GM23338 (cell line): ENCODE measurements at regions not wholly inside any gene's neighbourhood (a gene's known extent, or its start where the extent isn't known, plus 50 kb on each side); places are given as distances from the start of the nearest gene placed in this dataset.

ENCODE experiments used
- ATAC-seq: fragments of 200-7000 bp; cut with Tn5 transposase; 3 replicates; pipeline ENCODE4 v1.9.1; 2020
- DNase-seq: peaks from one replicate; pipeline ENCODE4 v3.0.0-alpha.2; 2015; ENCODE audit warnings: low spot score
- H2AFZ ChIP-seq: fragments of 200-600 bp; sonication (generic); 2 replicates; pipeline ENCODE4 v1.8.0; 2016; ENCODE audit warnings: antibody characterized with exemption, mild to moderate bottlenecking, moderate library complexity
- H3F3A ChIP-seq: fragments of 200-600 bp; sonication (generic); replicated peaks from 2 replicates; pipeline ENCODE4 v1.8.0; 2017; ENCODE audit warnings: antibody characterized with exemption, mixed run types, low read depth
- H3K27ac ChIP-seq: fragments of 200-600 bp; sonication (generic); 2 replicates; pipeline ENCODE4 v1.6.1; 2016; ENCODE audit warnings: low read depth
- H3K27me3 ChIP-seq: fragments of 200-600 bp; sonication (generic); 2 replicates; pipeline ENCODE4 v1.8.0; 2016; ENCODE audit warnings: mild to moderate bottlenecking, mixed run types, moderate library complexity; ENCODE audit not compliant: insufficient read depth
- H3K36me3 ChIP-seq: fragments of 200-600 bp; sonication (generic); 2 replicates; pipeline ENCODE4 v1.8.0; 2016; ENCODE audit warnings: mild to moderate bottlenecking; ENCODE audit not compliant: insufficient read depth
- H3K4me1 ChIP-seq: fragments of 200-600 bp; sonication (generic); 2 replicates; pipeline ENCODE4 v1.8.0; 2016; ENCODE audit warnings: mild to moderate bottlenecking, moderate library complexity; ENCODE audit not compliant: insufficient read depth
- H3K4me2 ChIP-seq: fragments of 200-600 bp; sonication (generic); 2 replicates; pipeline ENCODE4 v1.7.1; 2017; ENCODE audit warnings: mixed run types
- H3K4me3 ChIP-seq: fragments of 200-600 bp; sonication (generic); 2 replicates; pipeline ENCODE4 v1.6.1; 2016; ENCODE audit warnings: mixed run types
- H3K79me2 ChIP-seq: fragments of 200-600 bp; sonication (generic); replicated peaks from 2 replicates; pipeline ENCODE4 v1.8.0; 2017; ENCODE audit warnings: mild to moderate bottlenecking; ENCODE audit not compliant: insufficient read depth
- H3K9me2 ChIP-seq: fragments of 200-600 bp; sonication (generic); 2 replicates; pipeline ENCODE4 v1.8.0; 2017; ENCODE audit not compliant: insufficient read depth
- H4K20me1 ChIP-seq: fragments of 200-600 bp; sonication (generic); replicated peaks from 2 replicates; pipeline ENCODE4 v1.8.0; 2017; ENCODE audit warnings: mild to moderate bottlenecking; ENCODE audit not compliant: insufficient read depth
- H3K27ac Mint-ChIP-seq: 2 replicates; pipeline ENCODE4 v1.8.0; 2020; ENCODE audit warnings: inconsistent platforms, mild to moderate bottlenecking, moderate library complexity, mixed read lengths
- H3K27me3 Mint-ChIP-seq: 3 replicates; pipeline ENCODE4 v1.8.0; 2022; ENCODE audit warnings: low read depth, mild to moderate bottlenecking, moderate library complexity, mixed read lengths, inconsistent platforms; ENCODE audit not compliant: insufficient read depth, poor library complexity
- H3K36me3 Mint-ChIP-seq: 3 replicates; pipeline ENCODE4 v1.8.0; 2021; ENCODE audit warnings: low read depth, mild to moderate bottlenecking, inconsistent platforms, moderate library complexity, mixed read lengths
- H3K4me1 Mint-ChIP-seq: 3 replicates; pipeline ENCODE4 v1.8.0; 2020; ENCODE audit warnings: mild to moderate bottlenecking, inconsistent platforms, mixed read lengths
- H3K4me3 Mint-ChIP-seq: 3 replicates; pipeline ENCODE4 v1.8.0; 2021; ENCODE audit warnings: moderate library complexity, mild to moderate bottlenecking, inconsistent platforms, mixed read lengths
- H3K9me3 Mint-ChIP-seq: 3 replicates; pipeline ENCODE4 v1.8.0; 2020; ENCODE audit warnings: moderate library complexity, mild to moderate bottlenecking, inconsistent platforms, mixed read lengths
- CREB1 ChIP-seq: fragments of 250-450 bp; sonication (Bioruptor Pico); IDR thresholded peaks from 2 replicates; pipeline ENCODE4 v1.5.0; 2020; ENCODE audit warnings: low read depth, mild to moderate bottlenecking, moderate library complexity
- CTCF ChIP-seq, 2 experiments: fragments of 200-600 bp in 1 of 2; sonication (generic) in 1 of 2; conservative IDR thresholded peaks; 2 replicates each; pipeline versions ENCODE4 v1.5.1 to v1.6.1; 2016 to 2017; ENCODE audit warnings: antibody characterized with exemption in 2 of 2, low read depth in 2 of 2, mild to moderate bottlenecking in 2 of 2, moderate library complexity in 1 of 2
- ETS1 ChIP-seq: IDR thresholded peaks from 2 replicates; pipeline ENCODE4 v1.6.1; 2016; ENCODE audit warnings: antibody characterized with exemption
- EZH2 ChIP-seq: fragments of 200-600 bp; sonication (generic); IDR thresholded peaks from one replicate; pipeline ENCODE4 v1.8.0; 2017; ENCODE audit warnings: antibody characterized with exemption, mild to moderate bottlenecking, low read depth; ENCODE audit not compliant: unreplicated experiment
- EZH2phosphoT487 ChIP-seq: fragments of 200-600 bp; sonication (generic); IDR thresholded peaks from one replicate; pipeline ENCODE4 v1.8.1; 2018; ENCODE audit warnings: antibody characterized with exemption; ENCODE audit not compliant: unreplicated experiment
- JUNB ChIP-seq: IDR thresholded peaks from one replicate; pipeline ENCODE4 v1.6.1; 2016; ENCODE audit warnings: antibody characterized with exemption; ENCODE audit not compliant: unreplicated experiment
- NANOG ChIP-seq: IDR thresholded peaks from 2 replicates; pipeline ENCODE4 v1.6.1; 2016; ENCODE audit warnings: antibody characterized with exemption, borderline replicate concordance
- POLR2AphosphoS5 ChIP-seq: IDR thresholded peaks from 2 replicates; pipeline ENCODE4 v1.6.1; 2016; ENCODE audit warnings: antibody characterized with exemption, low read depth
- STAT1 ChIP-seq: IDR thresholded peaks from one replicate; pipeline ENCODE4 v1.6.1; 2016; ENCODE audit warnings: antibody characterized with exemption; ENCODE audit not compliant: unreplicated experiment
- ZNF114 ChIP-seq: fragments of 250-450 bp; sonication (Bioruptor Pico); IDR thresholded peaks from 2 replicates; pipeline ENCODE4 v1.5.0; 2020; ENCODE audit warnings: mild to moderate bottlenecking, moderate library complexity
- ZNF331 ChIP-seq: fragments of 250-450 bp; sonication (Bioruptor Pico); IDR thresholded peaks from 2 replicates; pipeline ENCODE4 v1.5.0; 2020; ENCODE audit warnings: low read depth, mild to moderate bottlenecking, moderate library complexity
- ZNF462 ChIP-seq: fragments of 250-450 bp; sonication (Bioruptor Pico); IDR thresholded peaks from 2 replicates; pipeline ENCODE4 v1.5.0; 2020; ENCODE audit warnings: mild to moderate bottlenecking, moderate library complexity

- H3K4me1 ChIP-seq: peaks cover 13% of the 10 kb centered on the region
- ATAC-seq (peak; percentile 72), DNase-seq (peak; percentile 76)
- TF ChIP-seq NANOG: no peak
- TF ChIP-seq CTCF (conservative IDR thresholded peaks at IDR 0.05; ENCODE audit: low read depth in 2 of 2): peak; percentile 85 to 88
- TF ChIP-seq POLR2AphosphoS5: no peak
- TF ChIP-seq ZNF331 (CRISPR knock-in tag): no peak
- TF ChIP-seq ETS1: no peak
- no peaks in the 10 kb centered on the region for H3K36me3 ChIP-seq
- H3K27ac ChIP-seq: no peak overlapping the region
- H3F3A ChIP-seq: no peaks in the 10 kb centered on the region
- Mint-ChIP-seq H3K4me1 (peaks cover 27% of the 10 kb centered on the region), H3K9me3 (no peaks in the 10 kb centered on the region), H3K4me3 (no peak overlapping the region), H3K27ac (no peak overlapping the region; the same call in 1 of the 2 replicates), H3K36me3 (no peaks in the 10 kb centered on the region), H3K27me3 (peaks cover 17% of the 10 kb centered on the region)
- H3K9me2 ChIP-seq: no peaks in the 10 kb centered on the region
- H3K79me2 ChIP-seq: no peaks in the 10 kb centered on the region
- H3K4me2 ChIP-seq: no peak overlapping the region
- no peaks in the 10 kb centered on the region for H3K27me3 ChIP-seq
- no peak overlapping the region for H3K4me3 ChIP-seq
- H2AFZ ChIP-seq: no peak overlapping the region
- H4K20me1 ChIP-seq: peaks cover 3% of the 10 kb centered on the region; the same call in 1 of the 2 replicates
These were observed 121.9 kb upstream of the GSE1 start for GRCh38 chr16:85491058-85491771.

- no peak; the same call in 2 of the 3 replicates for ATAC-seq
- Mint-ChIP-seq H3K4me3 (no peak overlapping the region), H3K36me3 (no peaks in the 10 kb centered on the region), H3K4me1 (peaks cover 27% of the 10 kb centered on the region), H3K9me3 (no peaks in the 10 kb centered on the region), H3K27ac (no peak overlapping the region), H3K27me3 (peaks cover 17% of the 10 kb centered on the region)
- Histone ChIP-seq H3K4me3 (no peak overlapping the region), H3F3A (no peaks in the 10 kb centered on the region), H2AFZ (no peak overlapping the region), H3K27ac (peak overlapping the region; percentile 36; the same call in 1 of the 2 replicates), H4K20me1 (peaks cover 3% of the 10 kb centered on the region; the same call in 1 of the 2 replicates), H3K79me2 (no peaks in the 10 kb centered on the region), H3K4me2 (no peak overlapping the region; the same call in 1 of the 2 replicates), H3K9me2 (no peaks in the 10 kb centered on the region), H3K36me3 (no peaks in the 10 kb centered on the region), H3K27me3 (no peaks in the 10 kb centered on the region), H3K4me1 (peaks cover 13% of the 10 kb centered on the region)
- no peak for DNase-seq
- TF ChIP-seq POLR2AphosphoS5 (no peak), ZNF462 (no peak), JUNB (no peak), NANOG (no peak), ZNF114 (no peak), CREB1 (CRISPR knock-in tag) (no peak), EZH2 (no peak), STAT1 (no peak), EZH2phosphoT487 (no peak)
These were observed 121.3 kb upstream of the GSE1 start for GRCh38 chr16:85491798-85492294.
